HG03103 (cell line): ENCODE measurements at regions not wholly inside any gene's neighbourhood (a gene's known extent, or its start where the extent isn't known, plus 50 kb on each side); places are given as distances from the start of the nearest gene placed in this dataset.
"Not testable (repeated sequence)": the region's sequence is repeated elsewhere in the genome, so short reads cannot be mapped to it uniquely, and the experiment has no call there.

Experiments
- ATAC-seq: cut with Tn5 transposase; IDR thresholded peaks from one replicate; pipeline ENCODE4 v1.9.1; 2021; ENCODE audit warnings: low read depth; ENCODE audit not compliant: unreplicated experiment

DNA sequence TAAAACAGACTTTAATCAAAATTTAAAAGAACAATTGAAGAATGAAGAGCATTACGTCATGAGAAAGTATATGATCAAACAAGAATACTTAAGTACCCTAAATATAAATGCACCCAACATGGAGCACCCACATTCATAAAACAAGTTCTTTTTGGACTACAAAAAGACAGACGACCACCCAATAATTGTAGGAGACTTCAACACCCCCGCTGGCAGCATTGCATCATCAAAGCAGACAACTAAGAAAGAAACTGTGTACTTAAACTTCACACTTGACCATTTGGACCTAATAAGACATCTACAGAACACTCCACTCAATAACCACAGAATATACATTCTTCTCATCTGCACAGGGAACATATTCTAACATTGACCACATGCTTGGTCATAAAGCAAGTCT is 291.7 kb upstream of the ZNF322 start:
- not testable (repeated sequence) for ATAC-seq

DNA sequence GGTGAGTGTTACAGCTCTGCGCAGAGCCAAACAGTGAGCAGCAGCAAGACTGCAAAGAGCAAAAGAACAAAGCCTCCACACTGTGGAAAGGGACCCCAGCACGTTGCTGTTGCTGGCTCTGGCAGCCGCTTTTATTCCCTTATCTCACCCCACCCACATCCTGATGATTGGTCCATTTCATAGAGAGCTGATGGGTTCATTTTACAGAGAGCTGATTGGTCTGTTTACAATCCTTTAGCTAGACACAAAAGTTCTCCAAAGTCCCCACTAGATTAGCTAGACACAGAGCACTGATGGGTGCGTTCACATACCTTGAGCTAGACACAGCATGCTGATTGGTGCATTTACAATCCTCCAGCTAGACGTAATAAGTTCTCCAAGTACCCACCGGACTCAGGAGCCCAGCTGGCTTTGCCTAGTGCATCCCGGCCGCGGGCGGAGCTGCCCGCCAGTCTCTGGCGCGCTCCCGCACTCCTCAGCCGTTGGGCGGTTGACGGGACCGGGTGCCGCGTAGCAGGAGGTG is 291.4 kb upstream of the PRSS16 start:
- not testable (repeated sequence) for ATAC-seq

DNA sequence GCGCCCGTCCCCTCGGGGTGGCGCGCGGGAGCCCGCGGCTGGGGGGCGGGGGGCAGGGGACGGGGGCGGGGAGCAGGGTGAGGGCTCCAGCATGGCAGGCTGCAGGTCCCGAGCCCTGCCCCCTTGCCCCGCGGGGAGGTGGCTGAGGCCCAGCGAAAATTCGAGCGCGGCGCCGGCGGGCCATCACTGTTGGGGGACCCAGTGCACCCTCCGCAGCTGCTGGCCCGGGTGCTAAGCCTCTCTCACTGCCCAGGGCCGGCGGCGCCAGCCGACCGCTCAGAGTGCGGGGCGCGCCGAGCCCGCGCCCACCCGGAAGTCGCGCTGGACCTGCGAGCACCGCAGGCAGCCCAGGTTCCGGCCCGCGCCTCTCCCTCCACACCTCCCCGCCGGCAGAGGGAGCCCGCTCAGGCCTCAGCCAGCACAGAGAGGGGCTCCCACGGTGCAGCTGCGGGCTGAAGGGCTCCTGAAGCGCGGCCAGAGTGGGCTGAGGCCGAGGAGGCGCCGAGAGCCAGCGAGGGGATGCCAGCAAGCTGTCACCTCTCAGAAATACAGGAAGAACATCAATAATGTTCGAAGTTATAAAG is 290.8 kb upstream of the PRSS16 start:
- ATAC-seq = not testable (repeated sequence)

DNA sequence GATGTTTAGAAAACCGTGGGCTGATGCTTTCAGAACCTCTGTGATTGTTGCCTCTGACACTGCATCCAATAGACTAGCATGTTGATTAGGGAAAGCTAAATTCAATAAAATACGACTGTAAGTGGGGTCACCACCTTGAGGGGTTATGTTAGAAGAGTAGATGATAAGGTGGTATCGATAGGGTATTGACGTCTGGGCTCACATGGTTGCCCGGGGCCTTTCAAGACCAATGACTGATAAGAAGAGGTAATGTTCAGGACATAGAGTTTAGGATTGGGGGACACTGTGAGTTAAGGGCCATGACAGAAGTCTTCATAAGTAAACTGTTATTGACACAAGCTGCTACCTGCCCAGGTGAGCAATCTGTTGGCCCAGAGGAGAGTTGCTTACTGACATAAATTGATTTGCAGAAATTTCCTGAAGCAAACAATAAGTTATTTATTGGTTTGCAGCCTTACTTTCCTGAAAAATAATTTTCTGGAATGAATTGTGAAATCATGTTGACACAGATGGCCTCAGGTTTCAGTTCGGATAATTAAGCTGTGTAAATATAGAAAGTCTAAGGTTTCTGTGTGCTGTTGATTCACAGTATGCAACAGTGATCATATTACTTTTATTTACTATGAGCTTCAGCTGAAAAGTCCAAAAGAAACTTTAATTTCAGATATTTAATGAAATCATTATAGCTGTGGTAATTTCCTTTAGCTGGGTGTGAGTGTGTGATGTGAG is 289.9 kb upstream of the PRSS16 start:
- not testable (repeated sequence) for ATAC-seq

DNA sequence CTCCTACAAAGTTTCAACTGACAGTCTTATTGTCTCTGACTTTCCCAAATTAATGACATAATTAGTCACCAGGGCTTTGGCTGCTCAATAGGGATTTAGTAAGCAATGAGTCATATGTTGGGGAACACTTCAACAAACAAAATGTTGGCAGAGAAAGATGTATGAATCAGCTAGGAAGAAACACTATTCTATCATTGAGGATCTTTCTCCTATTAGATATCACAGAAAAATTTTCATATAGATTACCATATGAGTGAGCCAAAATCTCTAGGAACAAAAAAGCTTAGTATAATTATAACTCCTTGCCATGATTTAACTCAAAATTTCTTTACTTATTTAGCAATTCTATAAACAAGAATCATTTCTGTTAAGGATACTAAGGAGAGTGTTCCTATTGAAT is 286.3 kb upstream of the PRSS16 start:
- not testable (repeated sequence) for ATAC-seq

DNA sequence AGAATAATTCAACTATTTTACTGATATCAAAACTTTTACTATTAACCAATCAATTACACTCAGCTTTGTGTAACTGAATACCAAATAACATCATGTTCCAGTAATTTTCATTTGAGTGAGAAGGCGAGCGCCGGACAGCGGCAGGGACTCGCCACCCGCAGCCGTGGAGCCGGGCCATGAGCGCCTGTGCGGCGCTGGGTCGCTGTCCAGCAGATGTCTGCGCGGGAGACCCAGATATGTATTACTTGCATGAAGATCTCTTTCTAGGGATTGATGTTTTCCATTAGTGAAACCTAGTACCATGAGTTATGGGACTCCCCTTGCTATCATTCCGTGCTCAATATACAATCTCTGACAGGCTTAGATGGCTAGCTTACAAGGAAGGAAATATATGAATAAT is 245.1 kb upstream of the PRSS16 start:
- ATAC-seq = no peak

DNA sequence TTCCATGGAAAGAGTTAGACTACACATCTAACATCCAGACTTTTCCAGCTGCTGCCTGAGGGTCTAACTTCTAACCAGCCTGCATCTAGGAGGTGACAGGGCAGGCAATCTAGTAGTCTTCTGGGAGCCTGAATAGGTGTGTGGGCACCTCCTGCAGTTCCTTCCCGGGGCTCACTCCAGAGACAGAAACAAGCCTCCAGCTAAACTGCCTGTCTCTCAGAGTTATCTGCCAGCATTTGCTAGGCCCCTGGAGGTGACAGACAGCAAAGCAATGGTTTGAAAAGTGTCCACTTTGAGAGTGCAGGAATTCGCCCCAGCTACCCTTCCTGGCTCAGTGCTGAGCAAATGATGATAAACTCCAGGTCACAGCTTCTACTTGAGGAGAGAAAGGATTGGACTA is 240.5 kb upstream of the PRSS16 start:
- ATAC-seq = no peak

DNA sequence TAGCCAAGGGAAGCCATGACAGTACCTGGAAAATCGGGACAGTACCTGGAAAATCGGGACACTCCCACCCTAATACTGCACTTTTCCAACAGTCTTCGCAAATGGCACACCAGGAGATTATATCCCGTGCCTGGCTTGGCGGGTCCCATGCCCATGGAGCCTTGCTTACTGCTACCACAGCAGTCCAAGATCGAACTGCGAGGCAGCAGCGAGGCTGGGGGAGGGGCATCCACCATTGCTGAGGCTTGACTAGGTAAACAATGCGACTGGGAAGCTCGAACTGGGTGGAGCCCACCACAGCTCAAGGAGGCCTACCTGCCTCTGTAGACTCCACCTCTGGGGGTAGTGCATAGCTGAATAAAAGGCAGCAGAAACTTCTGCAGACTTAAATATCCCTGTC is 238.9 kb upstream of the PRSS16 start:
- ATAC-seq = not testable (repeated sequence)

DNA sequence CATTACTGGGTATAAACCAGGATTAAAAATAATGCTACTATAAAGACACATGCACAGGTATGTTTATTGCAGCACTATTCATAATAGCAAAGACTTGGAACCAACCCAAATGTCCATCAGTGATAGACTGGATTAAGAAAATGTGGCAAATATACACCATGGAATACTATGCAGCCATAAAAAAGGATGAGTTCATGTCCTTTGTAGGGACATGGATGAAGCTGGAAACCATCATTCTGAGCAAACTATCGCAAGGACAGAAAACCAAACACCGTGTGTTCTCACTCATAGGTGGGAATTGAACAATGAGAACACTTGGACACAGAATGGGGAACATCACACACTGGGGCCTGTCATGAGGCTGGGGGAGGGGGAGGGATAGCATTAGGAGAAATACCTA is 233.4 kb upstream of the PRSS16 start:
- ATAC-seq = not testable (repeated sequence)

DNA sequence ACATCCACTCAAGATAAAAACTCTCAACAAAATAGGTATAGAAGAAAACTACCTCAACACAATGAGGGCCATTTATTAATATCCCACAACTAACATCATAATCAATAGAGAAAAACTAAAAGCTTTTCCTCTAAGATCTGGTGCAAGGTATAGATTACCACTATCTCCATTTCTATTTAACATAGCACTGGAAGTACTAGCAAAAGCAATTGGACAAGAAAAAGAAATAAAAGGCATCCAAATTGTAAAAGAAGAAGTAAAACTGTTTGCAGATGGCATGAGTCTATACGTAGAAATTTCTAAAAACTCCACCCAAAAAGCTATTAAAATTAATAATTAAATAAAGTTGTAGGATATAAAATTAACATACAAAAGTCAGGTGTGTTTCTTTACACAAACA is 230.8 kb upstream of the PRSS16 start:
- no peak for ATAC-seq

DNA sequence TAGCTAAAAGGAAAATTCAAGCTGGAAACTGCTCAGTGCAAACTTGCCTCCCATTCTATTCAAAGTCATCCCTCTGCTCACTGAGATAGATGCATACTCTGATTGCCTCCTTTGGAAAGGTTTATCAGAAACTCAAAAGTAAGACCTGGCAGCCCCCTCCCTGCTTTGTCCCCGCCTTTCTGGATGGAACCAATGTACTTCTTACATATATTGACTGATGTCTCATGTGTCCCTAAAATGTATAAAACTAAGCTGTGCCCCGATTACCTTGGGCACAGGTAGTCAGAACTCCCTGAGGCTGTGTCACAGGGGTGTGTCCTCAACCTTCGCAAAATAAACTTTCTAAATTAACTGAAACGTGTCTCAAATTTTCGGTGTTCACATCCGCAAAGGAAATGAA is 229.1 kb upstream of the PRSS16 start:
- ATAC-seq = not testable (repeated sequence)

DNA sequence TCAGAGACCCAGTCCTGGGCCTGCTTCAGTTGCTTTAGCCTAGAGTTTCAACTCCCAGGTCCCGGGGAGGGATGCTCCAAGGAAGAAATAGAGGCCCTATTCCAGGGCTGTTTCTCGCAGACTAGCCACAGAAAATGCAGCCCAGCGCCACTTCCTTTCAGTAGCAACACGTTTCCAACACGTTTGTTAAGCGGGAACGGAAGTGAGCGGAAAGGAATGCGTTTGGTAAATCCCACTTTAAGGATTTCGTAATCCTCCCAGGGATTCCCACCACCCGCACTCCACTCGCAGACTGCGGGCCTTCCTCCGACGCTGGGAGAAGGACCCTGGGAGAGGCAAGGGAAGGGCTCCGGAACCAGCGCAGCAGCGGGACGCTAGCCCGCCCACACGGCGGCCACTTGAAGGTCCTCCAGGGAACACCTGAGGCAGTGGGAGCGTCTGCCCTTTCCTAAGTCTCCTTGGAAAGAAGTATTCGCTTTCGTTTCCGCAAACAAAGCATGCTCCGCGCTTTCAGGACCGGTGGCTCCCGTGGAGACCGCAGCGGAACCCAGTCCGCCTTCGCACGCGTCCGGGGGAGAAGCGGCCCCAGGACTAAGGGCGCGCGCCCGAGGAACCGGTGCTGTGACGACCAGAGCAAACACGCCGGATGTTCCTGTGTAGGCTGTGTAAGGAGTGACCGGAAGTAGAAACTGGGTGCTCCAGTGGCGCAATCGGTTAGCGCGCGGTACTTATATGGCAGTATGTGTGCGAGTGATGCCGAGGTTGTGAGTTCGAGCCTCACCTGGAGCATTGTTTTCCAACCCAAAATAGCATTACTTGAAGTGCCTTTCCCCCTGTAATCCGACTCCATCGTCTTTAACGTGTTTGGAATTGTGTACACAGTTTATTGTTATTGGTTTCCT is 227.6 kb upstream of the PRSS16 start:
- ATAC-seq = peak; percentile 56

DNA sequence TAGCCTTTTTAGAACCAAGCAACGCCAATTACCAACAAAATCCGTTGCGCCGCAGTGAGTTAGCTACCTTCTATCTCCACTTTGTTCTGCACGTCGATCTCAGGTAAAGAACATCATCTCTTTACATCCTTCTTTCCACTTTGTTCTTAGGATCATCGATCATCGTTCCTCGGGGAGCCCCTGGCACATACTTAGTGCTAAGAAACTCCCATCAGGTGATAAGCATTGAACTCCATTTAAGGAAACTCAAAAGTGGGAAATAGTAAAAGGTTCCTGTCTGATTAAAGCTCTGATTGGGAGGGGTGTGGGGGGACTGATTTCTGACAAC is 227.0 kb upstream of the PRSS16 start:
- no peak for ATAC-seq

DNA sequence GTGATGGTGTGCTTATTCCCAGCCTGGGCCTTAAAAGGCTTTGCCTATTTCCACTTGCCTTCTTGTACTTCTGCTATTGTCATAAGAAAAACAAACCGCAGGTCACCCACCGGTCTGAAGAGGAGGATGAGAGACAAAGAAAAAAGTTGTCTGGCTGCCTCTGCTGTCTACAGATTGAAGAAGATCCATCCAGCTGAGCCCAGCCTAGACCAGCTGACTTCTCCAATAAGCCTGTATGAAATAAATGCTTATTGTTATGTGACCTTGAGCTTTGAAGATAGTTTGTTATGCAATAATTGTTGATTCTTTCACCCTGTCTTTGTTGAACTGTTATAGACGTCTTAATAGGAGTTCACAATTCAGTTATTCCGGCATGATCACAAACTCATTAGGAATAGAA is 223.8 kb upstream of the PRSS16 start:
- no peak for ATAC-seq

DNA sequence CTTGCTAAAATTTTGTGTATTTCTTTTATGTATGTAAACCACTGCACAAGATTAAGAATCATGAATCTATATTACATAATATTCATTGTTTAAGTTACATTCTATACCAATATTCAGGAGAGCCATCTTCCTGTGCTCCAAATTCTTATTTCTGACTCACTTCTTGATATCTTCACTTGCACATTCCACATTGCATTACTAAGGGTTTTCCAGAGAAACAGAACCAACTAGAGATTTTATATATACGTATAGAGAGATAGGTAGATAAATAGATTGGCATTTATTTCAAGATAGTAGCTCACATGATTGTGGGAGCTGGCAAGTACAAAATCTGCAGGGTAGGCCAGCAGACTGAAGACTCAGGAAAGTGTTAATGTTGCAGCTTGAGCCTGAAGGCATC is 222.2 kb upstream of the PRSS16 start:
- no peak for ATAC-seq

DNA sequence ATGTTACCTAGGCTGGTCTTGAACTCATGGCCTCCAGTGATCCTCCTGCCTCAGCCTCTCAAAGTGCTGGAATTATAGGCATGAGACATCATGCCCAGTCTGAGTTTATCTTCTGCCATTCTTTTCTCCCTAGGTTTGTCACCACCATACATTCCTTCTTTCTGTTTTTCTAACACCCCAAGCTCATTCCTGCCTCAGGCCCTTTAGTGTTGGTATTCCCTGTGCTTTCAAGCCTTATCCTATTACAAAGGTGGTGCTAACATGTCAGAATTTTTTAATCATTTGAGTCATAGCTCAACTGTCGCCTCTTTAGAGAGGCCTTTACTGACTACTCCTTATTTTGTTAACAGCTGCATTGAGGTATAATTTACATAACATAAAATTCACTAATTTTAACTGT is 221.1 kb upstream of the PRSS16 start:
- no peak for ATAC-seq

DNA sequence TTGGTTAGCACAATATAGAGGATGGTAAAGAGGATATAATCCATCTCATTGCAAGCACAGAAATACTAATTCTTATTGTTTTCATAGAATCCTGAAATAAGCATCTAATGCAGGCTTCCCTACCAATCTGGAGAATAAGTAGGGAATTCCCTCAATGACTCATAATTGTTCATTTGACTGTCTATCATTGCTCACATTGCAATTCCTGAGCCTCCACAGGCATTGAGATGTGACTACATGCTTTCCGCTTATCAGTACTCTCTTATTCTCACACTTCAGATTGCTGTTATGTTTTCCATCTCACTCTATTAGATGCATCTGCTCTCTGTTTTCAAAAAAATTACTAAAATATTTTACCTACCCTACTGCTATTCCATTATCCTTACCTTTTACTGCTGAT is 216.2 kb upstream of the PRSS16 start:
- ATAC-seq = no peak

DNA sequence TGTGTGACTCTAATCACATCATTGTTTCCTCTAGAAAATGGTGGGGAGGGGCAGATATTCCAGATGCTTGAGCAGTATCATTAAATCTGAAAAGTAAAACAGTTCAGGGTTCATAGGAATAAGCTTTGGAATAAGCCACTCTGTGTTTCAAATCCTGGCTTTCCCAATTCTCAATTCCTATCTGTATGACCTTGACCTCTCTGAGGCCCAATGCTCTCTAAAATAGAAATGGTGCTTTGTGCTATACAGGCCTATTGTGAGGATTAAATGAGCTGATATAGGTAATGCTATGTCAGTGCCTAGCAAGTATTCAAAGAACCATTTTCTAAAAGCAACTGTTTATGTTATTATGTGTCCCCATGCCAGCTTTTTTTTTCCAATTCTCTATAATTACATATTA is 209.0 kb upstream of the PRSS16 start:
- no peak for ATAC-seq

DNA sequence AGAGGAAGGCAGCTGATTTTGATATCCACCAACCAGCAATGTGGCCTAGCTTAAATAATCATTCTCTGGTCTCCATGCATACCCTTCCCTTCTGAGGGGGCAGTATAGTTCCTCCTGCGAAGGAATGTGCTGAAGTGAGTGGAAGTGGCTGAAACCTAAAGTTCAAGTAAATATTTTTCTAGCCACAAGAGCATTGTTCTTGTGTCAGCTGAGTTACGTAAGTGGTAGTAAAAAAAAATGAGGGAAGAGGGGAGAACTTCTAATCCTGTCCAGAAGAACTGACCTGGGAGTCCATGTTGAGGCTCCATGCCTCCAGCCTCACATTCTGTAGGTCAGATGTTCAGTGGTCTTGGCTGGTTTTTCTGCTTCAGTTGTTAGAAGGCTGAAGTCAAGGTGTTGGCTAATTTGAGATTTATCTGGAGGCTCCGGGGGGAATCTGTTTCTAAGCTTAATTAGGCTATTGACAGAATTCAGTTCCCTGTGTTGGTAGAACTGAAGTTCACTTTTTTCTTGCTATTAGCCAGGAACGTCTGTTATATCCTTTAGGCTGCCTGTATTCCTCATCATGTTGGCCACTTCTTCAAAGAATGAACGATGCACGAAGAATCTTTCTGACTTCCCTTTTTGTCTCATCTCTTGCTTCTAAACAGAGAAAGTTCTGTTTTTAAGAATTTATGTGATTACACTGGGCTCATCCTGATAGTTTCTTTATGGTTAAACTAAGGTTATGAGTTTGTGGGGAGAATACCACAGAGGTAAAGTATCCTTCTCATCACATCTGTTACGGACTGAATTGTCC is 207.1 kb upstream of the PRSS16 start:
- no peak for ATAC-seq

DNA sequence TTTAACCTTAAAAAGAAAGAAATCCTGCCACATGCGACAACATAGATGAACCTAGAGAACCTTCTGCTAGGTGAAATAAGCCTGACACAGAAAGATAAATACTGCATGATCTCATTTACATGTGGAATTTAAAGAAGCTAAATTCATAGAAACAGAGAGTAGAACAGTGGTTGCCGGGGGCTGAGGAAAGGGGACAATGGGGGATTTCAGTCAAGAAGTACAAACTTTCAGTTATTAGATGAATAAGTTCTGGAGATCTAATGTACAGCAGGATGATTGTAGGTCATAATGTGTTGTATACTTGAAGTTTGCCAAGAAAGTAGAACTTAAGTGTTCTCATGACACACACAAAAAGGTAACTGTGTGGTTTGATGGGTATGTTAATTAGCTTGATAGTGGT is 204.3 kb upstream of the PRSS16 start:
- ATAC-seq = no peak

DNA sequence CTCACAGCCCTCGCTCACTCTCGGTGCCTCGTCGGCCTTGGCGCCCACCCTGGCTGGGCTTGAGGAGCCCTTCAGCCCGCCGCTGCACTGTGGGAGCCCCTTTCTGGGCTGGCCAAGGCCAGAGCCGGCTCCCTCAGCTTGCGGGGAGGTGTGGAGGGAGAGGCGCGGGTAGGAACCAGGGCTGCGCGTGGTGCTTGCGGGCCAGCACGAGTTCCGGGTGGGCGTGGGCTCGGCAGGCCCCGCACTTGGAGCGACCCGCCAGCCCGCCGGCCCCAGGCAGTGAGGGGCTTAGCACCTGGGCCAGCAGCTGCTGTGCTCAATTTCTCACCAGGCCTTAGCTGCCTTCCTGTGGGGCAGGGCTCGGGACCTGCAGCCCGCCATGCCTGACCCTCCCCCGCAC is 202.4 kb upstream of the PRSS16 start:
- not testable (repeated sequence) for ATAC-seq
